ENCODE measurements at regions not wholly inside any gene's neighbourhood (a gene's known extent, or its start where the extent isn't known, plus 50 kb on each side); places are given as distances from the start of the nearest gene placed in this dataset.

DNA sequence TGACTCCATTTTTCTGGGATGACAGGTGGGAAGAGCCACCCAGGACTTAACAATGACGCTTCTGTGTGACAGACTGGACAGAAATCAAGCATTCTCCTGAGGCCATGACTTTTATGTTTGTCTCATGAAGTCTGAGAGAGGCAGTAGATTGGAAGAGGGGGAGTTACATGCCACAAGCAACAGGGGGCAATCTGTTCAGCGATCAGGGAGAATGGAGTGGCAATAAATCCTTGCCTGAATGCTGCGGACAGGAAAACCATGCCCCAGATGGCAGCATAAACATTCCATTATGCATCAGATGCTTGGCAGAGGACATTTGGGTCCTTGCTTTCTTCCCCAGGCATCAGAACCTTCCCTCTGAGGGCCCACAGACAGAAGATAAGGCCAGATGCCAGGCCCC, 312.4 kb upstream of the DIPK2B start:
- in situ Hi-C loops (cut with MboI; ENCODE audit: low sequenced_read_pairs), result loop anchor here (10.0 kb wide), 4 partner anchors 188 to 892 kb away; no protein-coding TSS in a partner anchor

More for the DNA sequence above, 312.4 kb upstream of the DIPK2B start:
- CTCF ChIA-PET, result no interaction called here
- peak overlapping the region; percentile 40; the same call in 1 of the 2 replicates for H3K14ac ChIP-seq (replicated peaks; ENCODE audit: low read depth, low read length)
- H3K4me3 ChIP-seq (ENCODE audit: insufficient read depth, low read depth, low read length), result no peak overlapping the region
- H3K56ac ChIP-seq (ENCODE audit: extremely low read depth, insufficient read depth, low read length), result no peak overlapping the region
- no peak overlapping the region for H3K4me2 ChIP-seq (ENCODE audit: low read depth, low read length)
- no peak overlapping the region for H2AK9ac ChIP-seq (replicated peaks; ENCODE audit: low read depth, low read length, poor library complexity)
- H4K5ac ChIP-seq (ENCODE audit: low read depth, low read length), result no peak overlapping the region; the same call in 1 of the 2 replicates
- H3K9me1 ChIP-seq (ENCODE audit: insufficient read depth, low read length), result peaks cover 8% of the 10 kb centered on the region; the same call in 1 of the 2 replicates
- peak overlapping the region; percentile 22 for H2BK5ac ChIP-seq (ENCODE audit: low read depth, low read length, poor library complexity, severe bottlenecking)
- H2BK20ac ChIP-seq (ENCODE audit: low read depth, low read length), result peak overlapping the region; percentile 84
- H2AFZ ChIP-seq (replicated peaks; ENCODE audit: low read length, poor library complexity), result no peak overlapping the region
- H3K23ac ChIP-seq (ENCODE audit: low read depth, low read length), result no peak overlapping the region
- DNase-seq (no peak), ATAC-seq (ENCODE audit: low read depth) (no peak)
- H2BK15ac ChIP-seq (ENCODE audit: low read depth, low read length), result peak overlapping the region; percentile 92; the same call in 2 of the 3 replicates
- H4K8ac ChIP-seq (ENCODE audit: low read depth in 2 of 2, low read length in 2 of 2), result peak overlapping the region; percentile 42 to 81
- intact Hi-C loops (cut with micrococcal nuclease) (loop anchor here (10.0 kb wide), 1 partner anchor 862 kb away; no protein-coding TSS in a partner anchor), dilution Hi-C loops (cut with HindIII; ENCODE audit: low sequenced_read_pairs, unreplicated experiment) (no loop called here)
- peak overlapping the region; percentile 48 for H3K18ac ChIP-seq (ENCODE audit: low read depth, low read length)
- 71% methylated on average over 1 of the region's 3 CpGs; no CpG with 5 or more reads in 1 of the 2 experiments for WGBS, 2 experiments (ENCODE audit: extremely low coverage in 2 of 2, insufficient read length in 1 of 2)
- no peak overlapping the region for H3K9ac ChIP-seq (ENCODE audit: low read depth, low read length)
- no TSS peak for BruUV-seq (replicated peaks)
- peak overlapping the region; percentile 54 for H4K91ac ChIP-seq (ENCODE audit: insufficient read depth, low read depth, low read length)
- peak overlapping the region; percentile 87; the same call in 1 of the 2 replicates for H2AK5ac ChIP-seq (ENCODE audit: low read depth, low read length)
- peaks cover 14% of the 10 kb centered on the region for H3K4me1 ChIP-seq (ENCODE audit: control insufficient read depth, insufficient read depth, low read length)
- H3K27ac ChIP-seq (ENCODE audit: insufficient read depth, low read length), result peak overlapping the region; percentile 17; the same call in 1 of the 2 replicates
- H4K20me1 ChIP-seq (ENCODE audit: insufficient read depth, low read length), result no peaks in the 10 kb centered on the region
- peaks cover 3 to 22% of the 10 kb centered on the region in 2 experiments; a peak in 2 of 4 replicates for H3K79me1 ChIP-seq (ENCODE audit: low read depth in 1 of 2, low read length in 2 of 2)
- no peaks in the 10 kb centered on the region for H3K9me3 ChIP-seq (ENCODE audit: control insufficient read depth, insufficient read depth, low read length)
- peak overlapping the region; percentile 73 for H2BK120ac ChIP-seq (ENCODE audit: low read depth, low read length)
- H3K4ac ChIP-seq (ENCODE audit: low read depth, low read length), result peak overlapping the region; percentile 88
- peaks cover 4% of the 10 kb centered on the region for H3K27me3 ChIP-seq (ENCODE audit: control insufficient read depth, insufficient read depth, low read length)
- TF ChIP-seq CEBPB (IDR thresholded peaks at IDR 0.05; ENCODE audit: low read depth, low read length), result no peak
- TF ChIP-seq RAD21 (IDR thresholded peaks at IDR 0.05; ENCODE audit: low read length), result no peak
- TF ChIP-seq, protein P1, sequence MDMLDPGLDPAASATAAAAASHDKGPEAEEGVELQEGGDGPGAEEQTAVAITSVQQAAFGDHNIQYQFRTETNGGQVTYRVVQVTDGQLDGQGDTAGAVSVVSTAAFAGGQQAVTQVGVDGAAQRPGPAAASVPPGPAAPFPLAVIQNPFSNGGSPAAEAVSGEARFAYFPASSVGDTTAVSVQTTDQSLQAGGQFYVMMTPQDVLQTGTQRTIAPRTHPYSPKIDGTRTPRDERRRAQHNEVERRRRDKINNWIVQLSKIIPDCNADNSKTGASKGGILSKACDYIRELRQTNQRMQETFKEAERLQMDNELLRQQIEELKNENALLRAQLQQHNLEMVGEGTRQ (IDR thresholded peaks at IDR 0.05; ENCODE audit: low read depth, low read length), result no peak
- TF ChIP-seq FOS (IDR thresholded peaks at IDR 0.05; ENCODE audit: low read depth, low read length), result no peak
- TF ChIP-seq CHD1 (IDR thresholded peaks at IDR 0.05; ENCODE audit: low read depth, low read length), result no peak
- no peak for TF ChIP-seq MAZ (IDR thresholded peaks at IDR 0.05; ENCODE audit: borderline replicate concordance, low read depth, low read length)
- no peak for TF ChIP-seq POLR2A (IDR thresholded peaks at IDR 0.05; ENCODE audit: low read depth, low read length)
- TF ChIP-seq BHLHE40 (IDR thresholded peaks at IDR 0.05; ENCODE audit: low read depth, low read length), result no peak
- no peak for TF ChIP-seq RFX5 (IDR thresholded peaks at IDR 0.05; ENCODE audit: low read depth, low read length)
- no peak for TF ChIP-seq RCOR1 (IDR thresholded peaks at IDR 0.05; ENCODE audit: insufficient replicate concordance, low read length)
- TF ChIP-seq, protein P2, sequence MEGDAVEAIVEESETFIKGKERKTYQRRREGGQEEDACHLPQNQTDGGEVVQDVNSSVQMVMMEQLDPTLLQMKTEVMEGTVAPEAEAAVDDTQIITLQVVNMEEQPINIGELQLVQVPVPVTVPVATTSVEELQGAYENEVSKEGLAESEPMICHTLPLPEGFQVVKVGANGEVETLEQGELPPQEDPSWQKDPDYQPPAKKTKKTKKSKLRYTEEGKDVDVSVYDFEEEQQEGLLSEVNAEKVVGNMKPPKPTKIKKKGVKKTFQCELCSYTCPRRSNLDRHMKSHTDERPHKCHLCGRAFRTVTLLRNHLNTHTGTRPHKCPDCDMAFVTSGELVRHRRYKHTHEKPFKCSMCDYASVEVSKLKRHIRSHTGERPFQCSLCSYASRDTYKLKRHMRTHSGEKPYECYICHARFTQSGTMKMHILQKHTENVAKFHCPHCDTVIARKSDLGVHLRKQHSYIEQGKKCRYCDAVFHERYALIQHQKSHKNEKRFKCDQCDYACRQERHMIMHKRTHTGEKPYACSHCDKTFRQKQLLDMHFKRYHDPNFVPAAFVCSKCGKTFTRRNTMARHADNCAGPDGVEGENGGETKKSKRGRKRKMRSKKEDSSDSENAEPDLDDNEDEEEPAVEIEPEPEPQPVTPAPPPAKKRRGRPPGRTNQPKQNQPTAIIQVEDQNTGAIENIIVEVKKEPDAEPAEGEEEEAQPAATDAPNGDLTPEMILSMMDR (conservative IDR thresholded peaks at IDR 0.05; ENCODE audit: low read depth, low read length), result no peak
- TF ChIP-seq, protein P3, sequence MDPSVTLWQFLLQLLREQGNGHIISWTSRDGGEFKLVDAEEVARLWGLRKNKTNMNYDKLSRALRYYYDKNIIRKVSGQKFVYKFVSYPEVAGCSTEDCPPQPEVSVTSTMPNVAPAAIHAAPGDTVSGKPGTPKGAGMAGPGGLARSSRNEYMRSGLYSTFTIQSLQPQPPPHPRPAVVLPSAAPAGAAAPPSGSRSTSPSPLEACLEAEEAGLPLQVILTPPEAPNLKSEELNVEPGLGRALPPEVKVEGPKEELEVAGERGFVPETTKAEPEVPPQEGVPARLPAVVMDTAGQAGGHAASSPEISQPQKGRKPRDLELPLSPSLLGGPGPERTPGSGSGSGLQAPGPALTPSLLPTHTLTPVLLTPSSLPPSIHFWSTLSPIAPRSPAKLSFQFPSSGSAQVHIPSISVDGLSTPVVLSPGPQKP (IDR thresholded peaks at IDR 0.05; ENCODE audit: borderline replicate concordance, low read depth, low read length), result no peak
- no peak for TF ChIP-seq MXI1 (IDR thresholded peaks at IDR 0.05; ENCODE audit: borderline replicate concordance, low read depth, low read length)
- no peak for TF ChIP-seq NFE2L2 (IDR thresholded peaks at IDR 0.05; ENCODE audit: low read depth, low read length)
- no peak for TF ChIP-seq SMC3 (IDR thresholded peaks at IDR 0.05; ENCODE audit: low read depth, low read length)
- TF ChIP-seq MAFK (IDR thresholded peaks at IDR 0.05; ENCODE audit: low read depth, low read length), result no peak
- POLR2A ChIA-PET (ENCODE audit: unreplicated experiment), result no interaction called here
- H3K36me3 ChIP-seq (ENCODE audit: control insufficient read depth, insufficient read depth, low read length), result no peaks in the 10 kb centered on the region

Measured in IMR-90 (cell line).